ENCODE measurements at regions not wholly inside any gene's neighbourhood (a gene's known extent, or its start where the extent isn't known, plus 50 kb on each side); places are given as distances from the start of the nearest gene placed in this dataset.

DNA sequence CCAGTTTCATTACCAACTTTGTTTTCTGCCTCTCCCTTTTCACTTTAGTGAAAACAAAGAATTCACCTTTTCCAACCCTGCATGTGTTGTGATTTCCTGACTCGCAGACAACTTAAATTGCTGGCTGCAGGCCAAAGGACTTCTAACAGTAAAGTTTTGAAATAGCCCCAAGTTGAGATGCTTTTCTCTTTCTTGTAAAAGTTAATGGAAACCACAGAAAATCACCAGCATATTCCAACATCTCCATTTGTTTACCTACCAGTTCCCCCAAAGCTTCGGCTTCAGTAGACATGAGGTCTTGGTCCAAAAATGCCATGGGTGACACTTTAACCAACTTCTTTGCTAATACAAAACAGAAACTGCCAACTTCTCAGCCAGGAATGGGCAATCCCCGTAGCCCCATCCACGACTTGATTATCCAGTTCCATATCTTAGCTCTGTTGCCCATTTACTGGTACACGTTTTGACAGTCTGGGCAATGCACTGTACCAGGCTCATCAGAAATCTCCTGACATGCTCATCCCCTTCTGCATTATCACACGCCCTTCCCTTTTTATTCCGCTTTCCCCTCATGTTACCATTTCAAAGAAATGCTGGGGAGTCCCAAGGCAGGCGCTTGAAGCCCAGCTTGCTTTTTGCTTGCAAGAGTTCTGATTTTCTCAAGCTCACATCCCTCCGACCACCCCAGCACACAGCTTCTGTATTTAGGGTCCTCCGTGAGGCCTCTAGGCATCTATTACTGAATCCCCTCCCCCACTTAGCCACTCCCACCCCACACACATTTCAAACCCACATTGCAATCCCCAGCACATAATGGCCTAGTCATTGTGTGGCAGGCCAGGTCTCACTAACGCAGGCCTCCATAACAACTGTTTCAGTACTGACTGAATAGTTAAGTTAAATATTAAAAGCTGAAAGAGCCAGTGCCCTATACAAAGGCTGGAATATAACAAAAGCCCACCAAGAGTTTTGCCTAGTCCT lies 137.9 kb upstream of the S100G start:
- no peak for DNase-seq

DNA sequence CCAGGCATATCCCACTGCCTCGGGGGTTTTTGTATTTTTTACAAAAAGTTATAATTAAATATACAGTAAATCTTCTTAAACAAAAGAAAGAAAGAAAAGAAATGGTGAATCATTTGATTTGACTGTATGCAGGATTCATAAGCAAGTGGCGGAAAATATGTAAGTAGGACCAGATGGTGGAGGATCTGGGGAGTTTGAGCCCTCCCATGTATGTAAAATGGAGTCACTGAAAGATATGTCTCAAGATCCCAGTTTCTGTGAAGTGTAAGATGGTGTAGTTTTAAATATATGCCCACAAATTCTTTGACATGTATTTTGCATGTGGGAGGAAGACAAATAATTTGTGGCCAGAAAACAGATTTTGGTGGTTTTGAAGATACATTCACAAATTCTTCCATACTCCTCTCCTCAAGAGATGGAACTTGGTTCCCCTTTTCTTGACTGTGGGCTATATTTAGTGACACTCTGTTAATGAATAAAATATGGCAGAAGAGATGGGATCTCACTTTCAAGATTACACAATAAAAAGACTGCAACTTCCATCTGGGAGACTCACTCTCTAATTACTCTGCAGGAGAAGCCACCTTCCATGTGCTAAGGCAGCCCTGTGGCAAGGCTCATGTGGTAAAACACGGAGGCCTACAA lies 133.6 kb upstream of the S100G start:
- no peak for DNase-seq

- no peak for DNase-seq
These were observed 132.8 kb upstream of the S100G start for GRCh38 chrX:16517039-16517605.

DNA sequence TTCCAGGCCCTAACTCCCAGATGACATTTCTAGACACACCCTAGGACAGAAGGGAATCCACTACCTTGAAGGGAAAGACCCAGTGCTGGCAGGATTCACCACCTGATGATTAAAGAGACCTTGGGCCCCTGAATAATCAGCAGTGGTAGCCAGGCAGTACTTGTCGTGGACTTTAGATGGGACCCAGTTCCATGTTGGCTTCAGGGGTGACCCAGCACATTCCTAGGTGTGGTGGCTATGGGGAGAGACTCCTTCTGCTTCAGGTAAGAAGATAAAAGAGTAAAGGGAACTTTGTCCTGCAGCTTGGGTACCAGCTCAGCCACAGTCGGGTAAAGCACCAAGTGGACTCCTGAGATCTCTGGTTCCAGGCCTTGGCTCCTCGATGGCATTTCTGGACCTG lies 131.8 kb upstream of the S100G start:
- no peak for DNase-seq

DNA sequence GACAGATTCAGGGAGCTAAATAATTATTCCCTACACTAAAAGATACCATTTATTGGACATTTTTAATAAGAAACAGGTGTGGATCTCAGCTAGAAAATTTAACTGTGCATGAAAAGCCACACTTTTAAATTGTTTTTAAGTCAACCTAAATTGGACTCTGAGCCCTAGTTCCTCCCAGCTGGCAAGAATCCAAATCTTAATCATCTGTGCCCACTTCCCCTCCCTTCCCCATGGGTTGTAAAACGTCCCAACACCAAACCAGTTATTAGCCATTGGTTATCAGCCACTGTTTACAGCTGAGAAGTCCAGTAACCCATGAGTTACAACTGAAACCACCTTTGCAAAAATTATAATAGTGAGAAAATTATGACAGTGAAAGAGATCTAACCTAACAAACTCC lies 125.6 kb upstream of the S100G start:
- DNase-seq = no peak

DNA sequence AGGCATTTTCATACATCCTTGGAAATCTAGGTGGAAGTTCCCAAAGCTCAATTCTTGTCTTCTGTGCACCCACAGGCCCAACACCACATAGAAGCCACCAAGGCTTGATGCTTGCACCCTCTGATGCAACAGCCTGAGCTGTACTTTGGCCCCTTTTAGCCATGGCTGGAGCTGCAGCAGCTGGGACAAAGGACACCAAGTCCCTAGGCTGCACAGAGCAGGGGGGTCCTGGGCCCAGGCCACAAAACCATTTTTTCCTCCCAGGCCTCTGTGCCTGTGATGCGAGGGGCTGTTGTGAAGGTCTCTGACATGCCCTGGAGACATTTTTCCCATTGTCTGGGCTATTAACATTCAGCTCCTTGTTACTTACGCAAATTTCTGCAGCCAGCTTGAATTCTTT lies 124.0 kb upstream of the S100G start:
- DNase-seq = no peak

- no peak for DNase-seq
These were observed 121.3 kb upstream of the S100G start for GRCh38 chrX:16528620-16529019.
